GM12892 (cell line): ENCODE measurements at regions not wholly inside any gene's neighbourhood (a gene's known extent, or its start where the extent isn't known, plus 50 kb on each side); places are given as distances from the start of the nearest gene placed in this dataset.

Source experiments
- DNase-seq: peaks from one replicate; pipeline ENCODE4 v3.0.0; 2011; ENCODE audit not compliant: insufficient read length
- FAIRE-seq: peaks from 2 replicates; lab custom pipeline; 2011; peaks lifted over from hg19 to GRCh38; lab: Jason Lieb, UNC
- POLR2A ChIP-seq: IDR thresholded peaks from 2 replicates; pipeline ENCODE4 v1.6.1; 2011; ENCODE audit warnings: low read depth, low read length, control low read depth
- POLR2AphosphoS5 ChIP-seq: IDR thresholded peaks from 2 replicates; pipeline ENCODE4 v1.6.1; 2011; ENCODE audit warnings: low read depth, low read length, control low read depth
- TAF1 ChIP-seq: IDR thresholded peaks from 2 replicates; pipeline ENCODE4 v1.6.1; 2011; ENCODE audit warnings: low read depth, mild to moderate bottlenecking, control low read depth, low read length, borderline replicate concordance

- FAIRE-seq (no peak), DNase-seq (no peak)
- TF ChIP-seq POLR2A (no peak), POLR2AphosphoS5 (no peak), TAF1 (no peak)
Measured at GRCh38 chr2:19752500-19752899, 149.3 kb downstream of the TTC32 start.

GRCh38 chr2:19751631-19752030 lies 150.2 kb downstream of the TTC32 start:
- FAIRE-seq (no peak), DNase-seq (no peak)
- TF ChIP-seq TAF1 (no peak), POLR2A (no peak), POLR2AphosphoS5 (no peak)

- TF ChIP-seq POLR2A (no peak), TAF1 (no peak), POLR2AphosphoS5 (no peak)
- FAIRE-seq, result no peak
- DNase-seq, result no peak
Measured at GRCh38 chr2:19750136-19750535, 151.6 kb downstream of the TTC32 start.

GRCh38 chr2:19749507-19749836 lies 152.3 kb downstream of the TTC32 start:
- TF ChIP-seq POLR2AphosphoS5 (no peak), TAF1 (no peak), POLR2A (no peak)
- FAIRE-seq (no peak), DNase-seq (no peak)

GRCh38 chr2:19748711-19749506 lies 152.9 kb downstream of the TTC32 start:
- no peak for FAIRE-seq
- TF ChIP-seq POLR2AphosphoS5, result no peak
- no peak for TF ChIP-seq TAF1
- no peak for TF ChIP-seq POLR2A
- DNase-seq, result no peak

- TF ChIP-seq POLR2AphosphoS5, result no peak
- TF ChIP-seq POLR2A, result no peak
- DNase-seq (no peak), FAIRE-seq (no peak)
Measured at GRCh38 chr2:19748073-19748375, 153.8 kb downstream of the TTC32 start.

- DNase-seq (no peak), FAIRE-seq (no peak)
- TF ChIP-seq TAF1 (no peak), POLR2AphosphoS5 (no peak), POLR2A (no peak)
Measured at GRCh38 chr2:19747310-19748072, 154.3 kb downstream of the TTC32 start.

- TF ChIP-seq POLR2AphosphoS5 (no peak), POLR2A (no peak), TAF1 (no peak)
- FAIRE-seq (no peak), DNase-seq (no peak)
Measured at GRCh38 chr2:19746611-19747309, 155.0 kb downstream of the TTC32 start.

GRCh38 chr2:19746137-19746600 lies 155.6 kb downstream of the TTC32 start:
- DNase-seq, result no peak
- TF ChIP-seq TAF1 (no peak), POLR2A (no peak), POLR2AphosphoS5 (no peak)
- no peak for FAIRE-seq

- TF ChIP-seq POLR2A (no peak), POLR2AphosphoS5 (no peak), TAF1 (no peak)
- DNase-seq, result no peak
- no peak for FAIRE-seq
Measured at GRCh38 chr2:19745318-19746136, 156.3 kb downstream of the TTC32 start.
